ENCODE measurements at regions not wholly inside any gene's neighbourhood (a gene's known extent, or its start where the extent isn't known, plus 50 kb on each side); places are given as distances from the start of the nearest gene placed in this dataset.

- no peak overlapping the region for H3K27ac ChIP-seq
- TF ChIP-seq ZFX (IDR thresholded peaks at IDR 0.05; ENCODE audit: borderline replicate concordance): no peak
- TF ChIP-seq CTCF (IDR thresholded peaks at IDR 0.05): no peak
Measured at GRCh38 chr9:78606001-78606379, 309.1 kb downstream of the PSAT1 start.

- H3K27ac ChIP-seq: no peak overlapping the region
- TF ChIP-seq ZFX (IDR thresholded peaks at IDR 0.05; ENCODE audit: borderline replicate concordance) (no peak), CTCF (IDR thresholded peaks at IDR 0.05) (no peak)
Measured at GRCh38 chr9:78607853-78608252, 310.9 kb downstream of the PSAT1 start.

GRCh38 chr9:78609450-78609849 is 312.5 kb downstream of the PSAT1 start:
- no peak overlapping the region for H3K27ac ChIP-seq
- no peak for TF ChIP-seq CTCF (IDR thresholded peaks at IDR 0.05)
- no peak for TF ChIP-seq ZFX (IDR thresholded peaks at IDR 0.05; ENCODE audit: borderline replicate concordance)

DNA sequence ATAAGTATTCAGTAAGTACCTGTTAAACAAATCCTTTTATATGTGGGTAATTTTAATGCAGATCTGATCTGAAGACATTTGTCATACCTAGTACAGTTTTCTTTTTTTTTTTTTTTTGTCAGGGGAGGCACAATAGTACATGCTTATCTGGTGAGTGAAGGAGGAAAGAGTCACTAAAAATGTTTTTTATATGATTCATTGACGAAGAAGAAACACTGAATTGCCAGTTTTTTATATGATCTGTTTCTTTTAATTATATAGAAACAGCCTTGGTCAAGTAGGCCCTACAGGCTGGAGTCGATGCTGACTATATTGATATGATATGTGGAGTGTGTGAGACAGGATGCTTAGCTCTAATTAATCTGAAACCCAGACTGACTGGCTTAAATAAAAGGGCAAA is 315.2 kb downstream of the PSAT1 start:
- TF ChIP-seq ZFX (IDR thresholded peaks at IDR 0.05; ENCODE audit: borderline replicate concordance) (no peak), CTCF (IDR thresholded peaks at IDR 0.05) (no peak)
- no peak overlapping the region for H3K27ac ChIP-seq

DNA sequence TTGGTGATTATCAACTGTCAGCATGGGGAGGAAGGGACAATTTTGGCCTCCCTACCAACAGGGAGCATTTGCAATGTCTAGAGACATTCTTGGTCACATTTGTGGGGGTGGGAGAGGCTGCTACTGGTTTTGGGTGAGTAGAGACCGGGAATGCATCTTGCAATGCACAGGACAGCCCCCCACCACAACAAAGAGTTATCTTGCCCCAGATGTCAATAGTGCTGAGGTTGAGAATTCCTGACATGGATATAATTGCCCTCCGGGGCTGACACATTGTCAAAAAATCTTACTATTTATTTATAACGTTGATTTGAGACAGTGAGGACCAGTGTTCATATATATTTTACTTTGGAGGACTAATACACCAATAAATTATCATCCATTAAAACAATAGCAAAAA is 316.1 kb downstream of the PSAT1 start:
- no peak overlapping the region for H3K27ac ChIP-seq
- TF ChIP-seq CTCF (IDR thresholded peaks at IDR 0.05) (no peak), ZFX (IDR thresholded peaks at IDR 0.05; ENCODE audit: borderline replicate concordance) (no peak)

DNA sequence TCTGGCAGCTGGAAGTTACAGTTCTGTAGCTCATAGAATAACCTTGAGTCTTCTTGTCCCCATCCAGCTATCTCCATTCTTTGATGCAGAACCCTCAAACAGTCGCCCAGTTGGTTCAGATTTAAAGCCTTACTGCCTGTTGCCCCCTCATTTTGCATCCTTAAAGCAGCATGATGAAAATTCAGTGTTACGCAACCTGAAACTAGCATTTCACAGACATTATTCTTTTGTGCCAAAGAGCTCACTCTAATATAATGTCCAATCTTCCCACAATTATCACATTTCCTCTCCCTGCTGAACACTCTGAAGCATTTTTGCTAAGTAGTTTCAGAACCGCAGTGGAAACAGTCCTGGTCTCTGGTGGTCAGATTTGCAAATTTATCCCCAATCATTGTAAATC is 318.0 kb downstream of the PSAT1 start:
- H3K27ac ChIP-seq: no peak overlapping the region
- TF ChIP-seq ZFX (IDR thresholded peaks at IDR 0.05; ENCODE audit: borderline replicate concordance) (no peak), CTCF (IDR thresholded peaks at IDR 0.05) (no peak)

- TF ChIP-seq ZFX (IDR thresholded peaks at IDR 0.05; ENCODE audit: borderline replicate concordance) (no peak), CTCF (IDR thresholded peaks at IDR 0.05) (no peak)
- no peak overlapping the region for H3K27ac ChIP-seq
Measured at GRCh38 chr9:78615372-78615771, 318.4 kb downstream of the PSAT1 start.

Measured in 22Rv1 (cell line).